MM.1S (cell line): ENCODE measurements at regions not wholly inside any gene's neighbourhood (a gene's known extent, or its start where the extent isn't known, plus 50 kb on each side); places are given as distances from the start of the nearest gene placed in this dataset.

Experiments used
- DNase-seq: peaks from one replicate; pipeline ENCODE4 v3.0.0-alpha.2; 2015
- H2AFZ ChIP-seq: fragments of 300-600 bp; sonication (generic); 2 replicates; pipeline ENCODE4 v1.6.0; 2016; ENCODE audit warnings: antibody characterized with exemption, low read length
- H3F3A ChIP-seq: fragments of 300-600 bp; sonication (generic); 2 replicates; pipeline ENCODE4 v1.6.1; 2016; ENCODE audit warnings: mild to moderate bottlenecking, antibody characterized with exemption, low read length, moderate library complexity, mixed read lengths; ENCODE audit not compliant: insufficient read depth
- H3K27ac ChIP-seq: fragments of 300-600 bp; sonication (generic); 2 replicates; pipeline ENCODE4 v1.5.1; 2016; ENCODE audit warnings: mild to moderate bottlenecking, low read length
- H3K27me3 ChIP-seq: fragments of 300-600 bp; sonication (generic); replicated peaks from 2 replicates; pipeline ENCODE4 v1.6.0; 2016; ENCODE audit warnings: low read length; ENCODE audit not compliant: insufficient read depth
- H3K36me3 ChIP-seq: fragments of 300-600 bp; sonication (generic); replicated peaks from 2 replicates; pipeline ENCODE4 v1.6.1; 2016; ENCODE audit warnings: mild to moderate bottlenecking, low read length, mixed read lengths; ENCODE audit not compliant: insufficient read depth
- H3K4me1 ChIP-seq: fragments of 300-600 bp; sonication (generic); 2 replicates; pipeline ENCODE4 v1.6.1; 2016; ENCODE audit warnings: low read length, mixed read lengths
- H3K4me2 ChIP-seq: fragments of 300-600 bp; sonication (generic); 2 replicates; pipeline ENCODE4 v1.6.0; 2016; ENCODE audit warnings: low read depth, low read length
- H3K4me3 ChIP-seq: fragments of 300-600 bp; sonication (generic); 2 replicates; pipeline ENCODE4 v1.5.1; 2016; ENCODE audit warnings: low read length, mixed read lengths
- H3K79me2 ChIP-seq: fragments of 300-600 bp; sonication (generic); 2 replicates; pipeline ENCODE4 v1.6.1; 2016; ENCODE audit warnings: mixed run types, low read length, mixed read lengths
- H3K9ac ChIP-seq: fragments of 300-600 bp; sonication (generic); 2 replicates; pipeline ENCODE4 v1.6.1; 2016; ENCODE audit warnings: low read length, mixed read lengths
- H3K9me2 ChIP-seq: fragments of 300-600 bp; sonication (generic); replicated peaks from 2 replicates; pipeline ENCODE4 v1.6.1; 2016; ENCODE audit warnings: mild to moderate bottlenecking, low read length, mixed read lengths; ENCODE audit not compliant: insufficient read depth
- H3K9me3 ChIP-seq: fragments of 300-600 bp; sonication (generic); replicated peaks from 2 replicates; pipeline ENCODE4 v1.6.1; 2016; ENCODE audit warnings: mild to moderate bottlenecking, low read length, mixed read lengths; ENCODE audit not compliant: insufficient read depth
- H4K20me1 ChIP-seq: fragments of 300-600 bp; sonication (generic); 2 replicates; pipeline ENCODE4 v1.6.1; 2016; ENCODE audit warnings: mild to moderate bottlenecking, low read length, moderate library complexity, mixed read lengths; ENCODE audit not compliant: insufficient read depth
- CTCF ChIP-seq: fragments of 300-600 bp; sonication (generic); IDR thresholded peaks from 2 replicates; pipeline ENCODE4 v1.5.1; 2016; ENCODE audit warnings: antibody characterized with exemption, low read length, mixed read lengths
- EZH2 ChIP-seq: fragments of 300-600 bp; sonication (generic); optimal IDR thresholded peaks from 2 replicates; pipeline ENCODE3; 2017; ENCODE audit warnings: low read depth, mild to moderate bottlenecking, antibody characterized with exemption, low read length, mixed read lengths
- EZH2phosphoT487 ChIP-seq: fragments of 300-600 bp; sonication (generic); IDR thresholded peaks from 2 replicates; pipeline ENCODE4 v1.6.1; 2018; ENCODE audit warnings: antibody characterized with exemption, low read length

DNA sequence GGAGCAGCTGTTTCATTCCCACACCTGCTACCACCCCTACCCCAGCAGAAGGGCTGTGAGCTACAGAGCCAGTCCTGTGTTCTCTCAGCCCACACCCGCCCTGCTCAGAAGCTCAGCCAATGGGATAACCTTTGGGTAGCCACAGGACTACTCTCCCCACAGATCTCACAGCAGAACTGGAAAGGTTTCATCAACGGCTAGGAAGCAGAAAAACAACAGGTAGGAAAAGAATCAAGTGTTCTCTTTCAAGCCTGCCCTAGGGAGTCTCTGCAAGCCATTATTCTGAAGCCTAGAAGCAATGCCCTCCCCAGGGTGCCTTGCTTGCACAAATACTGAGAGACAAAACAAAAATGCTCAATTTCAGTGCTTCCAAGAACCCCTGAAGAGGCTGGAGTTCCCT lies 77.2 kb downstream of the TMPRSS5 start:
- no peak overlapping the region for H3K4me2 ChIP-seq
- no peak overlapping the region for H2AFZ ChIP-seq
- no peaks in the 10 kb centered on the region for H3K9me3 ChIP-seq
- no peaks in the 10 kb centered on the region for H3K4me1 ChIP-seq
- H3K9ac ChIP-seq = no peak overlapping the region
- H3F3A ChIP-seq = no peaks in the 10 kb centered on the region
- no peaks in the 10 kb centered on the region for H3K36me3 ChIP-seq
- no peak overlapping the region for H3K27ac ChIP-seq
- DNase-seq = no peak
- no peaks in the 10 kb centered on the region for H3K27me3 ChIP-seq
- no peak overlapping the region for H3K4me3 ChIP-seq
- no peaks in the 10 kb centered on the region for H3K9me2 ChIP-seq
- TF ChIP-seq EZH2 = no peak
- no peak for TF ChIP-seq EZH2phosphoT487
- TF ChIP-seq CTCF = no peak
- no peaks in the 10 kb centered on the region for H3K79me2 ChIP-seq
- no peaks in the 10 kb centered on the region for H4K20me1 ChIP-seq

DNA sequence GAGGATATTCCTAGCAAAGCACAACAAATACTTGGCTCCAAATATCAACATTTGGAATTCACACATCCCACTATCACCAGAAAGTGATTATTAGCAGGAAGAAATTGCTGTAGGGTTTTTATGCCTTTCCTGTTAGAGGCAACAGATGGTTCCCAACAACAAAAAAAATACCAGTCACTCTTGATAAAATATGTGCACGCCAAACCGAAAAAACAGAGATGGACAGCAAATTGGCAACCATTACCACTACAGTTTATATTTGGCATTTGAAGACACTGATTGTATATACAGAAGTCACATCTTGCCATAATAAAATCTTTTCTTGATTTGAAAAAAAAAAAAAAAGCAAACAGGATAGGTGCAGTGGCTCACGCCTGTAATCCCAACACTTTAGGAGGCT lies 78.2 kb downstream of the TMPRSS5 start:
- Histone ChIP-seq H3K4me2 (no peak overlapping the region), H3K9ac (no peak overlapping the region), H3F3A (no peaks in the 10 kb centered on the region), H3K27me3 (no peaks in the 10 kb centered on the region), H3K9me3 (no peaks in the 10 kb centered on the region), H3K36me3 (no peaks in the 10 kb centered on the region), H3K9me2 (no peaks in the 10 kb centered on the region), H3K79me2 (no peaks in the 10 kb centered on the region), H3K4me1 (no peaks in the 10 kb centered on the region), H3K4me3 (no peak overlapping the region), H4K20me1 (no peaks in the 10 kb centered on the region), H3K27ac (no peak overlapping the region), H2AFZ (no peak overlapping the region)
- TF ChIP-seq EZH2phosphoT487 (no peak), CTCF (no peak), EZH2 (no peak)
- no peak for DNase-seq

DNA sequence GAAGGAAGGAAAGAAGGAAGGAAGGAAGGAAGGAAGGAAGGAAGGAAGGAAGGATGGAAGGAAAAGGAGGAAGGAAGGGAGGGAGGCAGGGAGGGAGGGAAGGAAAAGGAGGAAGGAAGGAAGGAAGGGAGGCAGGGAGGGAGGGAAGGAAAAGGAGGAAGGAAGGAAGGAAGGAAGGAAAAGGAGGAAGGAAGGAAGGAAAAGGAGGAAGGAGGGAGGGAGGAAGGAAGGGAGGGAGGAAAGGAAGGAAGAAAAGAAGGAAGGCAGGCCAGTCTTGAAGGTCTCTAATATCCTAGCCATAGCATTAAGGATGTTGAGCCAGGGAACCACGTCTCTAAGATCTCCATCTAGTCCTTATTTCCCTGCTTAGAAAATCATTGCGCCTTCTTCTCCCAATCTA lies 78.8 kb downstream of the TMPRSS5 start:
- Histone ChIP-seq H3K79me2 (no peaks in the 10 kb centered on the region), H3K9me3 (no peaks in the 10 kb centered on the region), H3K4me1 (no peaks in the 10 kb centered on the region), H3K27ac (no peak overlapping the region), H3K9ac (no peak overlapping the region), H3K9me2 (no peaks in the 10 kb centered on the region), H2AFZ (no peak overlapping the region), H3K4me3 (no peak overlapping the region), H3K36me3 (no peaks in the 10 kb centered on the region), H3K27me3 (no peaks in the 10 kb centered on the region), H3F3A (no peaks in the 10 kb centered on the region), H4K20me1 (no peaks in the 10 kb centered on the region), H3K4me2 (no peak overlapping the region)
- DNase-seq = no peak
- no peak for TF ChIP-seq EZH2
- no peak for TF ChIP-seq EZH2phosphoT487
- TF ChIP-seq CTCF = no peak
